PC-9 (cell line): ENCODE measurements at regions not wholly inside any gene's neighbourhood (a gene's known extent, or its start where the extent isn't known, plus 50 kb on each side); places are given as distances from the start of the nearest gene placed in this dataset.

Source experiments
- CTCF ChIP-seq: fragments of 200-600 bp; sonication (generic); conservative IDR thresholded peaks from 2 replicates; pipeline ENCODE4 v1.6.1; 2017; ENCODE audit warnings: mixed run types, antibody characterized with exemption, mild to moderate bottlenecking, moderate library complexity
- EZH2 ChIP-seq: fragments of 200-600 bp; sonication (generic); IDR thresholded peaks from 2 replicates; pipeline ENCODE4 v1.8.0; 2017; ENCODE audit warnings: antibody characterized with exemption, low read depth

- TF ChIP-seq CTCF (no peak), EZH2 (no peak)
Measured at GRCh38 chr4:24059839-24060238, 170.0 kb upstream of the PPARGC1A start.
